ENCODE measurements at regions not wholly inside any gene's neighbourhood (a gene's known extent, or its start where the extent isn't known, plus 50 kb on each side); places are given as distances from the start of the nearest gene placed in this dataset.

GRCh38 chr6:47371870-47372255 is 62.2 kb upstream of the TNFRSF21 start:
- no peak overlapping the region for H3K4me3 ChIP-seq
- no peaks in the 10 kb centered on the region for H3K36me3 ChIP-seq (replicated peaks in 1 of 2; ENCODE audit: insufficient read depth in 1 of 2, low read depth in 2 of 2)
- H3K27me3 ChIP-seq, result no peaks in the 10 kb centered on the region
- no peak overlapping the region for H3K27ac ChIP-seq
- no peak for DNase-seq
- no peaks in the 10 kb centered on the region for H3K4me1 ChIP-seq
- intact Hi-C loops (cut with DNase I), result no loop called here
- no peak for ATAC-seq
- no peaks in the 10 kb centered on the region for H3K9me3 ChIP-seq
- TF ChIP-seq CTCF (IDR thresholded peaks at IDR 0.05) (no peak), POLR2A (IDR thresholded peaks at IDR 0.05) (no peak)

GRCh38 chr6:47372318-47372717 is 62.6 kb upstream of the TNFRSF21 start:
- H3K36me3 ChIP-seq (replicated peaks in 1 of 2; ENCODE audit: insufficient read depth in 1 of 2, low read depth in 2 of 2), result no peaks in the 10 kb centered on the region
- 40 to 42% methylated on average over 1 of the region's 1 CpG for WGBS, 2 donors
- no peaks in the 10 kb centered on the region for H3K4me1 ChIP-seq
- TF ChIP-seq CTCF (IDR thresholded peaks at IDR 0.05) (no peak), POLR2A (IDR thresholded peaks at IDR 0.05) (no peak)
- no peak for DNase-seq
- no peak overlapping the region for H3K27ac ChIP-seq
- H3K27me3 ChIP-seq, result no peaks in the 10 kb centered on the region
- ATAC-seq, result no peak
- intact Hi-C loops (cut with DNase I), result no loop called here
- H3K4me3 ChIP-seq, result no peak overlapping the region
- H3K9me3 ChIP-seq, result no peaks in the 10 kb centered on the region

DNA sequence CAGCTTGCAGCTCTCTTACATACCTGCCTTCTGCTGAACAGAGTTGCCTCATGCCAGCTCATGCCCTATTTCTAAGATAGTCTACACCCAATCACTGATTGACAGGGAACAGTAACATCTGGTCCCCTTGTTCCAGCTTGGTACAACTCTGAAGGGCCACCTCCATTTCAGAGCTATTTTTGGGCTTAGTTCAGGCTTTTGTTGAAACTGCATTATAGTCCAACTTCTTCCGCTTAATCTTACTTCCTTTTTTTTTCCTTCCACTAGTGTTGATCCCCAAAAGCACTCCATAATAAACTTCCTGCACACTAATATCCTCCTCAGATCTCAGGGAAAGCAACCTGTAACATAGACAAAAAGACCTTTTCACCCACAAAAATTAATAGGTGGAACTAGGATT is 65.7 kb upstream of the TNFRSF21 start:
- 36 to 39% methylated on average over 1 of the region's 1 CpG for WGBS, 2 donors
- no peak for TF ChIP-seq POLR2A (IDR thresholded peaks at IDR 0.05)
- no peak for TF ChIP-seq CTCF (IDR thresholded peaks at IDR 0.05)
- Histone ChIP-seq H3K9me3 (no peaks in the 10 kb centered on the region), H3K27ac (no peak overlapping the region), H3K4me1 (no peaks in the 10 kb centered on the region), H3K27me3 (no peaks in the 10 kb centered on the region), H3K4me3 (no peak overlapping the region), H3K36me3 (replicated peaks in 1 of 2; ENCODE audit: insufficient read depth in 1 of 2, low read depth in 2 of 2) (no peaks in the 10 kb centered on the region)
- no peak for ATAC-seq
- no peak for DNase-seq
- intact Hi-C loops (cut with DNase I), result no loop called here

DNA sequence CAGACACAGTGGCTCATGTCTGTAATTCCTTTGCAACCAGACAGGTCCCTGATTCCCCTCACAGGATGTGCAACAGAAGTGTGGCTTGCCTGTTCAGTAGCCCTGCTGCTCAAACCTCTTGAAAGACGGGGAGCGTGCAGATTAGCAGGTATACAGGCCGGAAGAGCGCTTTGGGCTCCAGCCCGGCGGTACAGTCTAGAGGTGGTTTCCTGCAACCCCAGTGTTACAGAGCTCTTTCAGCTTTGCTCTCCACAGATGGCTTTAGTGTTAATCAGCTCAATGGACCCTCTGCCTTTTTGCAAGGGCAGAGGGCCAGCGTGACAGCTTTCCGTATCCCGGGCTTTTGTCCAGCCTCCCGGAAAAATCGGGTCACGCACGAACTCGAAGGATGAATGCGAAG is 67.2 kb upstream of the TNFRSF21 start:
- H3K4me1 ChIP-seq, result no peaks in the 10 kb centered on the region
- no peaks in the 10 kb centered on the region for H3K9me3 ChIP-seq
- no peaks in the 10 kb centered on the region for H3K36me3 ChIP-seq (replicated peaks in 1 of 2; ENCODE audit: insufficient read depth in 1 of 2, low read depth in 2 of 2)
- ATAC-seq (no peak), DNase-seq (no peak)
- no peaks in the 10 kb centered on the region for H3K27me3 ChIP-seq
- H3K4me3 ChIP-seq, result no peak overlapping the region
- no peak for TF ChIP-seq CTCF (IDR thresholded peaks at IDR 0.05)
- no peak for TF ChIP-seq POLR2A (IDR thresholded peaks at IDR 0.05)
- 89 to 93% methylated on average over 12 to 15 of the region's 15 CpGs for WGBS, 2 donors
- intact Hi-C loops (cut with DNase I), result no loop called here
- no peak overlapping the region for H3K27ac ChIP-seq

- no peak for ATAC-seq
- TF ChIP-seq CTCF (IDR thresholded peaks at IDR 0.05) (no peak), POLR2A (IDR thresholded peaks at IDR 0.05) (no peak)
- WGBS, 2 donors, result 76 to 96% methylated on average over 2 of the region's 2 CpGs
Observed at GRCh38 chr6:47377971-47378370, 68.3 kb upstream of the TNFRSF21 start.

More at GRCh38 chr6:47377971-47378370, 68.3 kb upstream of the TNFRSF21 start:
- H3K9me3 ChIP-seq, result no peaks in the 10 kb centered on the region
- H3K27me3 ChIP-seq, result no peaks in the 10 kb centered on the region
- H3K4me3 ChIP-seq, result no peak overlapping the region
- intact Hi-C loops (cut with DNase I), result no loop called here
- no peaks in the 10 kb centered on the region for H3K36me3 ChIP-seq (replicated peaks in 1 of 2; ENCODE audit: insufficient read depth in 1 of 2, low read depth in 2 of 2)
- no peak for DNase-seq
- H3K4me1 ChIP-seq, result no peaks in the 10 kb centered on the region
- H3K27ac ChIP-seq, result no peak overlapping the region
